Parathyroid adenoma (tissue), 2 donors: ENCODE measurements at regions not wholly inside any gene's neighbourhood (a gene's known extent, or its start where the extent isn't known, plus 50 kb on each side); places are given as distances from the start of the nearest gene placed in this dataset.

Source experiments
- H2AFZ ChIP-seq: fragments of 300-600 bp; sonication (generic); one replicate; pipeline ENCODE4 v1.7.0; 2017; ENCODE audit warnings: antibody characterized with exemption, mild to moderate bottlenecking
- H3K27ac ChIP-seq: fragments of 300-600 bp; sonication (generic); one replicate; pipeline ENCODE4 v1.7.0; 2017
- H3K27me3 ChIP-seq: fragments of 300-600 bp; sonication (generic); one replicate; pipeline ENCODE4 v1.7.0; 2017; ENCODE audit warnings: low read length; ENCODE audit not compliant: control insufficient read depth, insufficient read depth
- H3K36me3 ChIP-seq: fragments of 300-600 bp; sonication (generic); one replicate; pipeline ENCODE4 v1.7.0; 2017; ENCODE audit warnings: low read length; ENCODE audit not compliant: control insufficient read depth, insufficient read depth
- H3K4me1 ChIP-seq: fragments of 300-600 bp; sonication (generic); one replicate; pipeline ENCODE4 v1.7.0; 2017; ENCODE audit warnings: control low read depth
- H3K4me2 ChIP-seq: fragments of 300-600 bp; sonication (generic); one replicate; pipeline ENCODE4 v1.7.0; 2017; ENCODE audit warnings: low read length
- H3K4me3 ChIP-seq: fragments of 300-600 bp; sonication (generic); one replicate; pipeline ENCODE4 v1.7.0; 2017; ENCODE audit warnings: low read depth, low read length
- H3K79me2 ChIP-seq: fragments of 300-600 bp; sonication (generic); one replicate; pipeline ENCODE4 v1.7.0; 2017; ENCODE audit warnings: control low read depth
- H3K9ac ChIP-seq: fragments of 300-600 bp; sonication (generic); one replicate; pipeline ENCODE4 v1.7.0; 2017; ENCODE audit warnings: mild to moderate bottlenecking
- H3K9me3 ChIP-seq: fragments of 300-600 bp; sonication (generic); one replicate; pipeline ENCODE4 v1.7.0; 2017; ENCODE audit warnings: low read length; ENCODE audit not compliant: control insufficient read depth
- TF ChIP-seq, protein P1 (sequence below): fragments of 300-600 bp; sonication (generic); IDR thresholded peaks from one replicate; pipeline ENCODE4 v1.7.0; 2017; ENCODE audit warnings: antibody characterized with exemption, mild to moderate bottlenecking
- donor health status: primary hyperparathyroidism.

GRCh38 chr3:101150504-101150903 lies 157.3 kb upstream of the ABI3BP start:
- Histone ChIP-seq H3K4me2 (no peak overlapping the region), H3K4me1 (no peaks in the 10 kb centered on the region), H3K9me3 (no peaks in the 10 kb centered on the region), H3K36me3 (no peaks in the 10 kb centered on the region), H3K27me3 (no peaks in the 10 kb centered on the region), H3K27ac (no peak overlapping the region), H3K79me2 (no peaks in the 10 kb centered on the region), H3K9ac (no peak overlapping the region), H2AFZ (no peak overlapping the region), H3K4me3 (no peak overlapping the region)
- TF ChIP-seq, protein P1, sequence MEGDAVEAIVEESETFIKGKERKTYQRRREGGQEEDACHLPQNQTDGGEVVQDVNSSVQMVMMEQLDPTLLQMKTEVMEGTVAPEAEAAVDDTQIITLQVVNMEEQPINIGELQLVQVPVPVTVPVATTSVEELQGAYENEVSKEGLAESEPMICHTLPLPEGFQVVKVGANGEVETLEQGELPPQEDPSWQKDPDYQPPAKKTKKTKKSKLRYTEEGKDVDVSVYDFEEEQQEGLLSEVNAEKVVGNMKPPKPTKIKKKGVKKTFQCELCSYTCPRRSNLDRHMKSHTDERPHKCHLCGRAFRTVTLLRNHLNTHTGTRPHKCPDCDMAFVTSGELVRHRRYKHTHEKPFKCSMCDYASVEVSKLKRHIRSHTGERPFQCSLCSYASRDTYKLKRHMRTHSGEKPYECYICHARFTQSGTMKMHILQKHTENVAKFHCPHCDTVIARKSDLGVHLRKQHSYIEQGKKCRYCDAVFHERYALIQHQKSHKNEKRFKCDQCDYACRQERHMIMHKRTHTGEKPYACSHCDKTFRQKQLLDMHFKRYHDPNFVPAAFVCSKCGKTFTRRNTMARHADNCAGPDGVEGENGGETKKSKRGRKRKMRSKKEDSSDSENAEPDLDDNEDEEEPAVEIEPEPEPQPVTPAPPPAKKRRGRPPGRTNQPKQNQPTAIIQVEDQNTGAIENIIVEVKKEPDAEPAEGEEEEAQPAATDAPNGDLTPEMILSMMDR = no peak

- no peaks in the 10 kb centered on the region for H3K27me3 ChIP-seq
- no peak overlapping the region for H2AFZ ChIP-seq
- TF ChIP-seq, protein P1 = no peak
- H3K79me2 ChIP-seq = no peaks in the 10 kb centered on the region
- H3K4me3 ChIP-seq = no peak overlapping the region
- no peak overlapping the region for H3K27ac ChIP-seq
- no peak overlapping the region for H3K4me2 ChIP-seq
- H3K9ac ChIP-seq = no peak overlapping the region
- H3K4me1 ChIP-seq = no peaks in the 10 kb centered on the region
- no peaks in the 10 kb centered on the region for H3K36me3 ChIP-seq
- H3K9me3 ChIP-seq = no peaks in the 10 kb centered on the region
Observed at GRCh38 chr3:101149707-101150106, 156.5 kb upstream of the ABI3BP start.

DNA sequence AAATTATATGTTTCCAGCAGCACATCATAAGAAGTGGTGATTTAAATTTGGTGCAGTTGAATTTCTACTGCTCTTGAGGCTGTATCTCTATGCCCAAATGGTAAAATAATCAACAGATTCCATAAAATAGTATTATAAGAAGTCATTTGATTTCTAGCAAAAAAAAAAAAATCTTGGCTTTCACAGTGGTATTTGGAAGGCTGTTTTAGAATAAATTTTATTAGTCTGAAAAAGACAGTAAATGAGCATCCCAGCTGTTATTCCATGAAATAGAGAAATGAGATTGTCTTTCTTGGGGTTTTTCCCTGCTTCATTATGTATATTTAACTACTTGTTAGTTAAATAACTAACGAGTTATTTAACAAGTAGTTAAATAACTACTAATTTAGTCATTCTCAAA lies 156.0 kb upstream of the ABI3BP start:
- no peak overlapping the region for H3K9ac ChIP-seq
- TF ChIP-seq, protein P1 = no peak
- no peaks in the 10 kb centered on the region for H3K9me3 ChIP-seq
- no peak overlapping the region for H3K4me3 ChIP-seq
- H3K36me3 ChIP-seq = no peaks in the 10 kb centered on the region
- H3K4me1 ChIP-seq = no peaks in the 10 kb centered on the region
- no peak overlapping the region for H3K4me2 ChIP-seq
- H3K27me3 ChIP-seq = no peaks in the 10 kb centered on the region
- no peak overlapping the region for H2AFZ ChIP-seq
- no peaks in the 10 kb centered on the region for H3K79me2 ChIP-seq
- H3K27ac ChIP-seq = no peak overlapping the region

- TF ChIP-seq, protein P1 = no peak
- no peak overlapping the region for H3K4me2 ChIP-seq
- no peak overlapping the region for H3K4me3 ChIP-seq
Observed at GRCh38 chr3:101148001-101148400, 154.8 kb upstream of the ABI3BP start.

GRCh38 chr3:101146946-101147345 lies 153.7 kb upstream of the ABI3BP start:
- Histone ChIP-seq H3K4me2 (no peak overlapping the region), H3K27ac (no peak overlapping the region), H3K36me3 (no peaks in the 10 kb centered on the region), H3K4me1 (no peaks in the 10 kb centered on the region), H3K79me2 (no peaks in the 10 kb centered on the region), H3K9me3 (no peaks in the 10 kb centered on the region), H3K9ac (no peak overlapping the region), H2AFZ (no peak overlapping the region), H3K4me3 (no peak overlapping the region), H3K27me3 (no peaks in the 10 kb centered on the region)
- TF ChIP-seq, protein P1 = no peak

More at GRCh38 chr3:101148001-101148400, 154.8 kb upstream of the ABI3BP start:
- H2AFZ ChIP-seq = no peak overlapping the region
- H3K79me2 ChIP-seq = no peaks in the 10 kb centered on the region
- H3K27ac ChIP-seq = no peak overlapping the region
- H3K9me3 ChIP-seq = no peaks in the 10 kb centered on the region
- no peaks in the 10 kb centered on the region for H3K36me3 ChIP-seq
- H3K4me1 ChIP-seq = no peaks in the 10 kb centered on the region
- no peak overlapping the region for H3K9ac ChIP-seq
- H3K27me3 ChIP-seq = no peaks in the 10 kb centered on the region
